ENCODE measurements at regions not wholly inside any gene's neighbourhood (a gene's known extent, or its start where the extent isn't known, plus 50 kb on each side); places are given as distances from the start of the nearest gene placed in this dataset.

DNA sequence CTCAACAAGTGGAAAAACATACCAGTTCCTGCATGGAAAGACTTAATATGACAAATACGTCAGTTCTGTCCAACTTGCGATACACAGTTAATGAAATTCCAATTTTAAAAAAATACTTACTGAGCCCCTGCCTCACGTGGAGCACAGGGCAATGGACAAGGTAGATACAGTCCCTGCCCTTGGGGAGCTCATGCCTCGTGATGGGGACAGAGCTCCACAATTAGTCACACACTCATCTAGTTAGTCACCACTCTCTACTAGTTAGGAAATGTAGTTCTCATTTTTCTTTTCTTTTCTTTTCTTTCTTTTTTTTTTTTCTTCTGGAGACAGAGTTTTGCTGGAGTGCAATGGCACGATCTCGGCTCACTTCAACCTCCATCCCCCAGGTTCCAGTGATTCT lies 74.7 kb upstream of the CDH5 start:
- FAIRE-seq, result no peak
- no TSS peak for BruUV-seq (replicated peaks)
- CTCF ChIA-PET (ENCODE audit: low intra/inter-chr PET ratio, low total read pairs), result no interaction called here

DNA sequence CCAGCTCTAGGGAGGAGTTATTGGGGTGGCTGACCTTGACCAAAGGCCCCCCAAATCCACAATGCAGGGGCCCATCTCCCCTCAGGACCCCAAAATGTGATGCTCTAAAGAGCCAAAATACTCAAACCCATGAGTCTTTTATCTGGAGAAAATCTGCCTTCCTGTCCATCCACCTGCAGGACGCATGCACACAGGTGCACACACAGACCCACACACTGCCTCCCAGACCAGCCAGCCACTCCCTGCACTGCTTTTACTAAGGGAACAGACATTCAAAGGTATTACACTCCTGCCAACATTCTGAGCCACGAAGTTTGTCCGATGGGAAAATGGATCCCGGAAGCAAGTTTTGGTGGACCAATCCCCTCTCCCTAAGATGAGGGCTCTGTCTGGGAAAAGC lies 76.1 kb upstream of the CDH5 start:
- in situ Hi-C loops (cut with HindIII; ENCODE audit: extremely low pct_ligation_motif_present, low pct_unique_long_range_greater_than_20kb) (no loop called here), intact Hi-C loops (cut with micrococcal nuclease; ENCODE audit: unreplicated experiment) (no loop called here)
- Histone ChIP-seq H3K4me2 (ENCODE audit: low read depth, low read length) (no peak overlapping the region), H4K20me1 (ENCODE audit: insufficient read depth, low read length) (no peaks in the 10 kb centered on the region; the same call in 1 of the 2 replicates), H3K4me3 (replicated peaks in 1 of 3; ENCODE audit: insufficient read depth in 1 of 3, low read depth in 2 of 3, low read length in 3 of 3) (no peak overlapping the region), H3K9ac (ENCODE audit: insufficient read depth, low read depth, low read length) (no peak overlapping the region), H3K9me3 (ENCODE audit: low read length) (no peaks in the 10 kb centered on the region), H3K27me3 (ENCODE audit: control insufficient read depth in 1 of 2, insufficient read depth in 2 of 2, low read length in 2 of 2) (peaks cover 1 to 24% of the 10 kb centered on the region in 2 experiments; a peak in 3 of 5 replicates), H2AFZ (ENCODE audit: low read length) (no peak overlapping the region), H3K36me3 (replicated peaks in 1 of 2; ENCODE audit: control insufficient read depth in 1 of 2, insufficient read depth in 2 of 2, low read length in 2 of 2) (no peaks in the 10 kb centered on the region), H3K79me2 (ENCODE audit: insufficient read depth, low read length) (no peaks in the 10 kb centered on the region), H3K4me1 (ENCODE audit: insufficient read depth, low read length) (no peaks in the 10 kb centered on the region), H3K27ac (ENCODE audit: extremely low read length, insufficient read depth, low read length) (no peak overlapping the region)
- 53% methylated on average over 4 of the region's 4 CpGs for WGBS (ENCODE audit: low lambda C conversion rate)
- no TSS peak for BruUV-seq (replicated peaks)
- ChIA-PET CTCF (ENCODE audit: low intra/inter-chr PET ratio, low total read pairs) (no interaction called here), POLR2A (no interaction called here)
- DNase-seq (ENCODE audit: low spot score), result no peak
- no peak for ATAC-seq
- no peak for FAIRE-seq
- TF ChIP-seq ZIK1 (CRISPR knock-in tag; IDR thresholded peaks at IDR 0.05; ENCODE audit: borderline replicate concordance, low read depth) (no peak), ZNF616 (CRISPR knock-in tag; IDR thresholded peaks at IDR 0.05; ENCODE audit: low read depth) (no peak), MAX (IDR thresholded peaks at IDR 0.05) (no peak), SETDB1 (CRISPR knock-in tag; IDR thresholded peaks at IDR 0.05; ENCODE audit: borderline replicate concordance) (no peak), ZNF629 (CRISPR knock-in tag; conservative IDR thresholded peaks at IDR 0.05) (no peak), SATB2 (CRISPR knock-in tag; IDR thresholded peaks at IDR 0.05) (no peak), NR3C1 (CRISPR knock-in tag; IDR thresholded peaks at IDR 0.05) (no peak), ZNF710 (CRISPR knock-in tag; IDR thresholded peaks at IDR 0.05; ENCODE audit: borderline replicate concordance) (no peak), RARG (CRISPR knock-in tag; IDR thresholded peaks at IDR 0.05; ENCODE audit: low read depth) (no peak), ZNF550 (CRISPR knock-in tag; IDR thresholded peaks at IDR 0.05; ENCODE audit: borderline replicate concordance) (no peak), ZNF776 (CRISPR knock-in tag; IDR thresholded peaks at IDR 0.05) (no peak), ZNF232 (CRISPR knock-in tag; IDR thresholded peaks at IDR 0.05; ENCODE audit: borderline replicate concordance) (no peak), PCBP2 (optimal IDR thresholded peaks at IDR 0.05; ENCODE audit: low read depth, low read length, poor library complexity, severe bottlenecking) (no peak)

More for the DNA sequence above, 74.7 kb upstream of the CDH5 start:
- no peak overlapping the region for H3K27ac ChIP-seq (ENCODE audit: extremely low read length, insufficient read depth, low read length)
- H3K79me2 ChIP-seq (ENCODE audit: insufficient read depth, low read length), result no peaks in the 10 kb centered on the region
- DNase-seq (ENCODE audit: low spot score), result no peak
- POLR2A ChIA-PET, result no interaction called here
- H3K4me3 ChIP-seq (replicated peaks in 1 of 3; ENCODE audit: insufficient read depth in 1 of 3, low read depth in 2 of 3, low read length in 3 of 3), result no peak overlapping the region
- H3K9me3 ChIP-seq (ENCODE audit: low read length), result no peaks in the 10 kb centered on the region
- H3K36me3 ChIP-seq (replicated peaks in 1 of 2; ENCODE audit: control insufficient read depth in 1 of 2, insufficient read depth in 2 of 2, low read length in 2 of 2), result no peaks in the 10 kb centered on the region
- H3K9ac ChIP-seq (ENCODE audit: insufficient read depth, low read depth, low read length), result no peak overlapping the region
- no peak for ATAC-seq
- WGBS (ENCODE audit: low lambda C conversion rate), result 27% methylated on average over 6 of the region's 6 CpGs
- H3K27me3 ChIP-seq (ENCODE audit: control insufficient read depth in 1 of 2, insufficient read depth in 2 of 2, low read length in 2 of 2), result peaks cover 1 to 27% of the 10 kb centered on the region in 2 experiments; a peak in 3 of 5 replicates
- H3K4me1 ChIP-seq (ENCODE audit: insufficient read depth, low read length), result no peaks in the 10 kb centered on the region
- TF ChIP-seq MEIS1 (CRISPR knock-in tag; IDR thresholded peaks at IDR 0.05; ENCODE audit: borderline replicate concordance) (no peak), MAFK (conservative IDR thresholded peaks at IDR 0.05 in 1 of 2, IDR thresholded peaks at IDR 0.05 in 1 of 2; ENCODE audit: low read length in 2 of 2) (no peak), NCOA1 (CRISPR knock-in tag; IDR thresholded peaks at IDR 0.05) (no peak)
- H2AFZ ChIP-seq (ENCODE audit: low read length), result no peak overlapping the region
- no peak overlapping the region for H3K4me2 ChIP-seq (ENCODE audit: low read depth, low read length)
- in situ Hi-C loops (cut with HindIII; ENCODE audit: extremely low pct_ligation_motif_present, low pct_unique_long_range_greater_than_20kb) (no loop called here), intact Hi-C loops (cut with micrococcal nuclease; ENCODE audit: unreplicated experiment) (no loop called here)
- no peaks in the 10 kb centered on the region; the same call in 1 of the 2 replicates for H4K20me1 ChIP-seq (ENCODE audit: insufficient read depth, low read length)
